HL-60/S4 treated with retinoic acid at 250 ng/mL for 4 days and 3 days (cell line): ENCODE measurements at regions not wholly inside any gene's neighbourhood (a gene's known extent, or its start where the extent isn't known, plus 50 kb on each side); places are given as distances from the start of the nearest gene placed in this dataset.
"Not testable (repeated sequence)": the region's sequence is repeated elsewhere in the genome, so short reads cannot be mapped to it uniquely, and the experiment has no call there.

Experiments
- in situ Hi-C: fragments of 300-500 bp; cut with MboI; formaldehyde crosslinking; loops from 2 replicates; pipeline ENCODE4 v1.7.0; 2022; ENCODE audit warnings: low sequenced_read_pairs

GRCh38 chr20:22931653-22932608 lies 103.2 kb upstream of the SSTR4 start:
- in situ Hi-C loops, result no loop called here

GRCh38 chr20:22939181-22939580 lies 95.9 kb upstream of the SSTR4 start:
- in situ Hi-C loops, result no loop called here

GRCh38 chr20:22940350-22940749 lies 94.8 kb upstream of the SSTR4 start:
- in situ Hi-C loops, result no loop called here

- in situ Hi-C loops, result no loop called here
Observed at GRCh38 chr20:22941550-22941949, 93.6 kb upstream of the SSTR4 start.

- in situ Hi-C loops, result no loop called here
Observed at GRCh38 chr20:22942742-22943141, 92.4 kb upstream of the SSTR4 start.

- in situ Hi-C loops, result no loop called here
Observed at GRCh38 chr20:22944062-22944461, 91.0 kb upstream of the SSTR4 start.

GRCh38 chr20:22944936-22945335 lies 90.2 kb upstream of the SSTR4 start:
- in situ Hi-C loops, result no loop called here

GRCh38 chr20:22946596-22946995 lies 88.5 kb upstream of the SSTR4 start:
- in situ Hi-C loops, result no loop called here

- in situ Hi-C loops, result no loop called here
Observed at GRCh38 chr20:22949331-22950109, 85.6 kb upstream of the SSTR4 start.

GRCh38 chr20:22951966-22952365 lies 83.1 kb upstream of the SSTR4 start:
- in situ Hi-C loops, result no loop called here

- in situ Hi-C loops, result no loop called here
Observed at GRCh38 chr20:22954661-22955060, 80.5 kb upstream of the SSTR4 start.

GRCh38 chr20:22958390-22958789 lies 76.7 kb upstream of the SSTR4 start:
- in situ Hi-C loops, result no loop called here

- in situ Hi-C loops, result no loop called here
Observed at GRCh38 chr20:22962567-22963439, 72.3 kb upstream of the SSTR4 start.

GRCh38 chr20:22963581-22963980 lies 71.5 kb upstream of the SSTR4 start:
- in situ Hi-C loops, result no loop called here

- in situ Hi-C loops, result no loop called here
Observed at GRCh38 chr20:22966787-22967464, 68.2 kb upstream of the SSTR4 start.

GRCh38 chr20:22967706-22968105 lies 67.4 kb upstream of the SSTR4 start:
- in situ Hi-C loops, result not testable (repeated sequence)

GRCh38 chr20:22969031-22969430 lies 66.1 kb upstream of the SSTR4 start:
- in situ Hi-C loops, result not testable (repeated sequence)

GRCh38 chr20:22971077-22971476 lies 64.0 kb upstream of the SSTR4 start:
- in situ Hi-C loops, result not testable (repeated sequence)

- in situ Hi-C loops, result no loop called here
Observed at GRCh38 chr20:22974354-22974753, 60.8 kb upstream of the SSTR4 start.

- in situ Hi-C loops, result no loop called here
Observed at GRCh38 chr20:22977047-22977785, 57.9 kb upstream of the SSTR4 start.
